HG03378 (cell line): ENCODE measurements at regions not wholly inside any gene's neighbourhood (a gene's known extent, or its start where the extent isn't known, plus 50 kb on each side); places are given as distances from the start of the nearest gene placed in this dataset.

Source experiments
- ATAC-seq: cut with Tn5 transposase; IDR thresholded peaks from one replicate; pipeline ENCODE4 v1.9.1; 2021; ENCODE audit warnings: mild to moderate bottlenecking, moderate library complexity; ENCODE audit not compliant: unreplicated experiment

GRCh38 chr6:112697265-112697664 is 350.1 kb downstream of the RFPL4B start:
- ATAC-seq: no peak

- ATAC-seq: no peak
These were observed 354.1 kb downstream of the RFPL4B start for GRCh38 chr6:112701201-112701600.

- no peak for ATAC-seq
These were observed 363.6 kb downstream of the RFPL4B start for GRCh38 chr6:112710710-112711109.

- ATAC-seq: no peak
These were observed 366.3 kb downstream of the RFPL4B start for GRCh38 chr6:112713402-112713801.

GRCh38 chr6:112717401-112717800 is 370.3 kb downstream of the RFPL4B start:
- ATAC-seq: no peak

- no peak for ATAC-seq
These were observed 370.7 kb downstream of the RFPL4B start for GRCh38 chr6:112717856-112718255.

GRCh38 chr6:112725541-112726085 is 378.5 kb downstream of the RFPL4B start:
- ATAC-seq: no peak

- ATAC-seq: no peak
These were observed 388.0 kb downstream of the RFPL4B start for GRCh38 chr6:112735129-112735528.

GRCh38 chr6:112739766-112740165 is 392.6 kb downstream of the RFPL4B start:
- no peak for ATAC-seq

GRCh38 chr6:112743323-112743722 is 396.2 kb downstream of the RFPL4B start:
- ATAC-seq: no peak

GRCh38 chr6:112744827-112745226 is 397.7 kb downstream of the RFPL4B start:
- no peak for ATAC-seq

GRCh38 chr6:112745765-112746164 is 398.6 kb downstream of the RFPL4B start:
- ATAC-seq: no peak

GRCh38 chr6:112749673-112750072 is 402.5 kb downstream of the RFPL4B start:
- no peak for ATAC-seq

- ATAC-seq: no peak
These were observed 405.2 kb downstream of the RFPL4B start for GRCh38 chr6:112752305-112752704.

- ATAC-seq: no peak
These were observed 405.7 kb downstream of the RFPL4B start for GRCh38 chr6:112752791-112753190.

GRCh38 chr6:112760831-112761230 is 413.7 kb downstream of the RFPL4B start:
- ATAC-seq: no peak

- no peak for ATAC-seq
These were observed 414.6 kb downstream of the RFPL4B start for GRCh38 chr6:112761740-112762139.

- ATAC-seq: no peak
These were observed 417.2 kb downstream of the RFPL4B start for GRCh38 chr6:112764377-112764776.

- ATAC-seq: no peak
These were observed 423.2 kb downstream of the RFPL4B start for GRCh38 chr6:112770308-112770707.

GRCh38 chr6:112773187-112773586 is 426.1 kb downstream of the RFPL4B start:
- ATAC-seq: no peak

GRCh38 chr6:112774319-112774718 is 427.2 kb downstream of the RFPL4B start:
- ATAC-seq: no peak

- ATAC-seq: peak; percentile 94
These were observed 433.5 kb downstream of the RFPL4B start for GRCh38 chr6:112780498-112781096.

- ATAC-seq: no peak
These were observed 434.1 kb downstream of the RFPL4B start for GRCh38 chr6:112781241-112781640.
